ENCODE measurements at regions not wholly inside any gene's neighbourhood (a gene's known extent, or its start where the extent isn't known, plus 50 kb on each side); places are given as distances from the start of the nearest gene placed in this dataset.

DNA sequence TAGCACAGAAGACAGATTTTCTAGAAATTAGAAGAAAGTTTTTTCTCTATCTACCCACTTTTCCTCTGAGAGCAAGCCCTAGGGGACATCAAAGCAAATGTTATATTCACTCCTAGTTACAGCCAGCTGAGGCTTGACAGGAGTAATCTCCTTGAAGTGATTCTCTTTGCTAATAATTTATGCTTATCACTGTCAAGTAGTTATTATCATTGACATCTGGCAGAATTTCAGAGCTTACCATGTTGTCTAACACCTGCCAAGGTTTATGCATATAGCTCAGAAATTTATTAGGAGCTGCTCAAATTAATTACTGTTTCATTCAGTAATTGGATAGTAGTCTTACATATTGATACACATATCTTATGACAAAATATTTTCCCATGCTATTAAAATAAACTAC, 465.9 kb upstream of the ATXN8OS start:
- H3K4me1 ChIP-seq, result no peaks in the 10 kb centered on the region
- Mint-ChIP-seq H3K4me3 (ENCODE audit: unreplicated experiment) (no peak overlapping the region), H3K4me1 (ENCODE audit: low read depth, unreplicated experiment) (no peaks in the 10 kb centered on the region), H3K27me3 (ENCODE audit: insufficient read depth, unreplicated experiment) (no peaks in the 10 kb centered on the region), H3K9me3 (ENCODE audit: unreplicated experiment) (peaks cover 9% of the 10 kb centered on the region), H3K27ac (ENCODE audit: unreplicated experiment) (no peak overlapping the region), H3K36me3 (ENCODE audit: insufficient read depth, unreplicated experiment) (no peaks in the 10 kb centered on the region)
- no peak for TF ChIP-seq CTCF (IDR thresholded peaks at IDR 0.05; ENCODE audit: insufficient read depth in 1 of 2, low read depth in 1 of 2, low read length in 1 of 2, severe bottlenecking in 1 of 2, unreplicated experiment in 1 of 2)
- no TSS peak for BruUV-seq (replicated peaks)
- ChIA-PET POLR2A (no interaction called here), CTCF (no interaction called here)
- no peak for DNase-seq
- no peak overlapping the region for H3K4me3 ChIP-seq (ENCODE audit: low read depth, low read length)
- intact Hi-C loops (cut with micrococcal nuclease; ENCODE audit: unreplicated experiment), result no loop called here
- no peaks in the 10 kb centered on the region for H3K27me3 ChIP-seq (replicated peaks; ENCODE audit: control insufficient read depth, insufficient read depth, low read length)
- H3K9me3 ChIP-seq, result no peaks in the 10 kb centered on the region
- H3K36me3 ChIP-seq (ENCODE audit: control insufficient read depth, insufficient read depth, low read length), result no peaks in the 10 kb centered on the region

GRCh38 chr13:69633044-69633443, 474.6 kb upstream of the ATXN8OS start:
- Mint-ChIP-seq H3K27me3 (ENCODE audit: insufficient read depth, unreplicated experiment) (no peaks in the 10 kb centered on the region), H3K27ac (ENCODE audit: unreplicated experiment) (no peak overlapping the region), H3K36me3 (ENCODE audit: insufficient read depth, unreplicated experiment) (no peaks in the 10 kb centered on the region), H3K4me1 (ENCODE audit: low read depth, unreplicated experiment) (no peaks in the 10 kb centered on the region), H3K4me3 (ENCODE audit: unreplicated experiment) (no peak overlapping the region), H3K9me3 (ENCODE audit: unreplicated experiment) (no peaks in the 10 kb centered on the region)
- no peaks in the 10 kb centered on the region for H3K9me3 ChIP-seq
- no peak for DNase-seq
- no TSS peak for BruUV-seq (replicated peaks)
- H3K36me3 ChIP-seq (ENCODE audit: control insufficient read depth, insufficient read depth, low read length), result no peaks in the 10 kb centered on the region
- TF ChIP-seq CTCF (IDR thresholded peaks at IDR 0.05; ENCODE audit: insufficient read depth in 1 of 2, low read depth in 1 of 2, low read length in 1 of 2, severe bottlenecking in 1 of 2, unreplicated experiment in 1 of 2), result no peak
- POLR2A ChIA-PET, result no interaction called here
- CTCF ChIA-PET, result no interaction called here
- no peak overlapping the region for H3K4me3 ChIP-seq (ENCODE audit: low read depth, low read length)
- H3K4me1 ChIP-seq, result no peaks in the 10 kb centered on the region
- intact Hi-C loops (cut with micrococcal nuclease; ENCODE audit: unreplicated experiment), result no loop called here
- H3K27me3 ChIP-seq (replicated peaks; ENCODE audit: control insufficient read depth, insufficient read depth, low read length), result no peaks in the 10 kb centered on the region

DNA sequence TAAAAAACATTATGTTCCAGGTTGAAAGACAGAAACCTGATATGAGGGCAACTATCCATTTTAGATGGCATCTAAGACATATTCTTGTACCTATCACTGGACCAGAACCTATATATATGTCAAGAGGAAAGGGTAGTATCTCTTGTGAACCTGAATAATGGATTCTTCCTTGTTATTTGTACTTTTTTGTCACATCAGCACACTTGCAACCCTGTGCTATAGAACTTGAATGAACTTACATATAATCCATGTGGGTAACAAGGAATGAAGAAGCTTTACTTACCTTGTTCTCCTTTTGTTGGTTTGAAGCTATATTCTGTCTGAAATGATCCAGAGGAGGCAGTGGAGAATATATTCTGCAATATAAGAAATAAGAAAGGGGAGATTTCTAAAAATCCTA, 483.7 kb upstream of the ATXN8OS start:
- no TSS peak for BruUV-seq (replicated peaks)
- Histone ChIP-seq H3K4me3 (ENCODE audit: low read depth, low read length) (no peak overlapping the region), H3K36me3 (ENCODE audit: control insufficient read depth, insufficient read depth, low read length) (no peaks in the 10 kb centered on the region), H3K9me3 (no peaks in the 10 kb centered on the region), H3K27me3 (replicated peaks; ENCODE audit: control insufficient read depth, insufficient read depth, low read length) (no peaks in the 10 kb centered on the region), H3K4me1 (no peaks in the 10 kb centered on the region)
- H3K4me3 Mint-ChIP-seq (ENCODE audit: unreplicated experiment), result no peak overlapping the region
- POLR2A ChIA-PET, result no interaction called here
- H3K36me3 Mint-ChIP-seq (ENCODE audit: insufficient read depth, unreplicated experiment), result no peaks in the 10 kb centered on the region
- no peaks in the 10 kb centered on the region for H3K27me3 Mint-ChIP-seq (ENCODE audit: insufficient read depth, unreplicated experiment)
- CTCF ChIA-PET, result no interaction called here
- TF ChIP-seq CTCF (IDR thresholded peaks at IDR 0.05; ENCODE audit: insufficient read depth in 1 of 2, low read depth in 1 of 2, low read length in 1 of 2, severe bottlenecking in 1 of 2, unreplicated experiment in 1 of 2), result no peak
- intact Hi-C loops (cut with micrococcal nuclease; ENCODE audit: unreplicated experiment), result no loop called here
- H3K4me1 Mint-ChIP-seq (ENCODE audit: low read depth, unreplicated experiment), result no peaks in the 10 kb centered on the region
- H3K9me3 Mint-ChIP-seq (ENCODE audit: unreplicated experiment), result no peaks in the 10 kb centered on the region
- no peak overlapping the region for H3K27ac Mint-ChIP-seq (ENCODE audit: unreplicated experiment)
- no peak for DNase-seq

All from Caco-2 (cell line).